ENCODE measurements at regions not wholly inside any gene's neighbourhood (a gene's known extent, or its start where the extent isn't known, plus 50 kb on each side); places are given as distances from the start of the nearest gene placed in this dataset.

DNA sequence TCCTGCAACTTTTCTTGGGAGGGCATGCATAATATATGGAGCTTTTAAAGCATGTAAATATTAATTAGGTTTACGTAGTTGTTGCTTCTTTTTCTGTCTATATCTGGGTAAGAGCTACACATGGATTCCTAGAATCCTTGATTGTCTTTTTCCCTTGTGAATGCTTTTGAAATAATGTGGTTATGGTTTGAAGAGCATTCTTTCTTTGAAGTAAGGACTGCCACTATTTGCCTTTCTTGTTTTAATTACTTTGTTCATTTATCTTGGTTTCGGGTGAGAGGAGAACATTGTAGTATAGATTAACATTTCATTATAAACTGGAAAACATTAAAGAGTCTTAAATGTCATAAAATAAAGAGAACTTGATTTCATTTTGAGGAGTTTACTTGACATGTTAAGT is 674.0 kb downstream of the ZBBX start:
- TF ChIP-seq POLR2A (IDR thresholded peaks at IDR 0.05; ENCODE audit: low read depth, low read length) (no peak), POLR2AphosphoS5 (IDR thresholded peaks at IDR 0.05; ENCODE audit: low read depth, low read length) (no peak), TAF1 (IDR thresholded peaks at IDR 0.05; ENCODE audit: low read depth, low read length) (no peak), POU2F2 (IDR thresholded peaks at IDR 0.05; ENCODE audit: low read depth, low read length) (no peak), SPI1 (IDR thresholded peaks at IDR 0.05; ENCODE audit: low read depth, low read length) (no peak)
